K562 (cell line): ENCODE measurements at regions not wholly inside any gene's neighbourhood (a gene's known extent, or its start where the extent isn't known, plus 50 kb on each side); places are given as distances from the start of the nearest gene placed in this dataset.

Experiments used
- ATAC-seq: fragments of 200-7000 bp; cut with Tn5 transposase; 3 replicates; pipeline ENCODE4 v1.9.1; 2020; ENCODE audit warnings: moderate library complexity
- BruUV-seq: library from RNA; stranded (reverse); fragments of 400-500 nt; replicated peaks from 2 replicates; lab custom pipeline; 2021; lab: Mats Ljungman, UMichigan
- CTCF ChIA-PET: fragments of 300-600 bp; formaldehyde crosslinking; extraction: SDS; loops from one replicate; lab custom pipeline; 2021; ENCODE audit warnings: low intra/inter-chr PET ratio; lab: Yijun Ruan, JAX
- POLR2A ChIA-PET: fragments of 300-600, 350-650 bp; sonication (Branson Sonifier 250); formaldehyde crosslinking; extraction: SDS; loops from one replicate; lab custom pipeline; 2021; ENCODE audit warnings: antibody characterized with exemption, inconsistent platforms; lab: Yijun Ruan, JAX
- DNase-seq, 4 experiments: peaks; one replicate each; pipeline versions ENCODE4 v3.0.0 to v3.0.0-alpha.2; 2011 to 2018; ENCODE audit warnings: low spot score in 3 of 4, mixed read lengths in 3 of 4; ENCODE audit errors: extremely low read depth in 1 of 4
- FAIRE-seq: peaks from 2 replicates; lab custom pipeline; 2011; peaks lifted over from hg19 to GRCh38; lab: Jason Lieb, UNC
- H2AFZ ChIP-seq: 2 replicates; pipeline ENCODE4 v1.6.0; 2011; ENCODE audit warnings: low read depth, low read length, control low read depth, inconsistent platforms
- H3K27ac ChIP-seq: fragments of 200-600 bp; 3 replicates; pipeline ENCODE4 v1.8.0; 2011; ENCODE audit warnings: low read depth, mild to moderate bottlenecking, control low read depth, inconsistent platforms, low read length, moderate library complexity, mixed read lengths; ENCODE audit errors: extremely low read depth
- H3K27me3 ChIP-seq, 2 experiments: fragments of 300-600 bp in 1 of 2; 2 replicates in 1 of 2; 3 replicates in 1 of 2; pipeline versions ENCODE4 v1.6.0 to v1.8.0; 2011; ENCODE audit warnings: inconsistent platforms in 2 of 2, low read length in 2 of 2, mild to moderate bottlenecking in 1 of 2, mixed read lengths in 1 of 2, moderate library complexity in 1 of 2; ENCODE audit not compliant: control insufficient read depth in 2 of 2, insufficient read depth in 2 of 2
- H3K36me3 ChIP-seq: fragments of 300-600 bp; 3 replicates; pipeline ENCODE4 v1.8.0; 2011; ENCODE audit warnings: mild to moderate bottlenecking, low read length, inconsistent platforms; ENCODE audit not compliant: control insufficient read depth, insufficient read depth
- H3K4me1 ChIP-seq, 2 experiments: fragments of 200-600 bp in 1 of 2; replicated peaks in 1 of 2; 2 replicates in 1 of 2; 3 replicates in 1 of 2; pipeline versions ENCODE4 v1.5.1 to v1.8.0; 2011; ENCODE audit warnings: inconsistent platforms in 2 of 2, low read length in 2 of 2, mild to moderate bottlenecking in 1 of 2, mixed read lengths in 1 of 2, moderate library complexity in 1 of 2; ENCODE audit not compliant: control insufficient read depth in 2 of 2, insufficient read depth in 2 of 2
- H3K4me2 ChIP-seq: 2 replicates; pipeline ENCODE4 v1.6.1; 2011; ENCODE audit warnings: low read length, control low read depth, inconsistent platforms, mixed read lengths; ENCODE audit not compliant: insufficient read depth
- H3K4me3 ChIP-seq: fragments of 200-600 bp; sonication (generic), shearing (Covaris generic); 2 replicates; pipeline ENCODE4 v1.5.1; 2016; ENCODE audit warnings: control low read depth, inconsistent platforms
- H3K79me2 ChIP-seq: fragments of 200-600 bp; 3 replicates; pipeline ENCODE4 v1.8.0; 2011; ENCODE audit warnings: low read length, inconsistent platforms; ENCODE audit not compliant: control insufficient read depth, insufficient read depth
- H3K9ac ChIP-seq, 2 experiments: 2 replicates each; pipeline versions ENCODE4 v1.6.0 to v1.6.1; 2011; ENCODE audit warnings: low read depth in 2 of 2, low read length in 2 of 2, control low read depth in 1 of 2, inconsistent platforms in 1 of 2, mild to moderate bottlenecking in 1 of 2, mixed read lengths in 1 of 2; ENCODE audit not compliant: insufficient read depth in 1 of 2
- H3K9me1 ChIP-seq: one replicate; pipeline ENCODE4 v1.6.0; 2011; ENCODE audit warnings: inconsistent platforms, mild to moderate bottlenecking, low read length, moderate library complexity; ENCODE audit not compliant: control insufficient read depth, insufficient read depth
- H3K9me3 ChIP-seq: replicated peaks from 2 replicates; pipeline ENCODE4 v1.5.1; 2011; ENCODE audit warnings: low read depth, low read length, inconsistent platforms; ENCODE audit not compliant: control insufficient read depth, insufficient read depth
- H4K20me1 ChIP-seq: replicated peaks from 2 replicates; pipeline ENCODE4 v1.6.1; 2011; ENCODE audit warnings: low read length, inconsistent platforms, mixed read lengths; ENCODE audit not compliant: control insufficient read depth, insufficient read depth
- ATF7 ChIP-seq: fragments of 450-650 bp; IDR thresholded peaks from 2 replicates; pipeline ENCODE4 v1.7.1; 2014; ENCODE audit warnings: mild to moderate bottlenecking, moderate library complexity
- CEBPB ChIP-seq: fragments of 450-650 bp; IDR thresholded peaks from 2 replicates; pipeline ENCODE4 v1.6.1; 2016; ENCODE audit warnings: missing genetic modification characterization, missing compliant biosample characterization
- CEBPG ChIP-seq, 3 experiments: fragments of 200-800 bp in 1 of 3; sonication (Bioruptor generic) in 1 of 3; sonication (generic) in 1 of 3; formaldehyde crosslinking in 1 of 3; IDR thresholded peaks in 2 of 3; conservative IDR thresholded peaks in 1 of 3; 2 replicates each; pipeline versions ENCODE4 v1.6.1 to v1.8.0; 2016 to 2022; ENCODE audit warnings: missing compliant biosample characterization in 2 of 3, missing genetic modification characterization in 2 of 3, mild to moderate bottlenecking in 1 of 3, missing genetic modification reagents in 1 of 3
- DDX20 ChIP-seq: fragments of 450-650 bp; IDR thresholded peaks from 2 replicates; pipeline ENCODE4 v1.6.1; 2016; ENCODE audit warnings: missing genetic modification characterization, low read depth, mild to moderate bottlenecking, missing compliant biosample characterization, moderate library complexity
- DPF2 ChIP-seq: fragments of 450-650 bp; IDR thresholded peaks from 2 replicates; pipeline ENCODE4 v1.6.1; 2016
- FOXP4 ChIP-seq: sonication (generic); formaldehyde crosslinking; IDR thresholded peaks from 2 replicates; pipeline ENCODE4 v1.8.0; 2022; ENCODE audit warnings: mild to moderate bottlenecking, missing genetic modification reagents, borderline replicate concordance
- HNRNPL ChIP-seq: fragments of 200-400 bp; formaldehyde crosslinking; IDR thresholded peaks from 2 replicates; pipeline ENCODE4 v1.6.1; 2017; ENCODE audit warnings: low read depth, mild to moderate bottlenecking, low read length
- MBD1 ChIP-seq: fragments of 250-450 bp; sonication (Bioruptor Pico); IDR thresholded peaks from 2 replicates; pipeline ENCODE4 v1.8.0; 2022; ENCODE audit warnings: inconsistent platforms
- MTA2 ChIP-seq: fragments of 450-650 bp; IDR thresholded peaks from 2 replicates; pipeline ENCODE4 v1.6.1; 2016; ENCODE audit warnings: low read depth
- MYNN ChIP-seq, 2 experiments: sonication (generic); formaldehyde crosslinking in 1 of 2; IDR thresholded peaks; 2 replicates each; pipeline versions ENCODE4 v1.5.0 to v1.6.1; 2016 to 2020; ENCODE audit warnings: antibody characterized with exemption in 1 of 2, missing genetic modification reagents in 1 of 2
- PCBP2 ChIP-seq: fragments of 200-400 bp; formaldehyde crosslinking; IDR thresholded peaks from 2 replicates; pipeline ENCODE4 v1.6.1; 2018; ENCODE audit warnings: low read length, low read depth, mild to moderate bottlenecking, moderate library complexity; ENCODE audit not compliant: poor library complexity, severe bottlenecking
- PTRF ChIP-seq: fragments of 450-650 bp; IDR thresholded peaks from 2 replicates; pipeline ENCODE4 v1.6.1; 2016; ENCODE audit warnings: mild to moderate bottlenecking, missing genetic modification characterization, missing compliant biosample characterization
- RNF2 ChIP-seq: sonication (generic); IDR thresholded peaks from 2 replicates; pipeline ENCODE4 v1.6.1; 2016
- SMAD4 ChIP-seq: fragments of 250-450 bp; sonication (Bioruptor Pico); conservative IDR thresholded peaks from 2 replicates; pipeline ENCODE4 v1.8.0; 2021; ENCODE audit warnings: inconsistent platforms, mild to moderate bottlenecking, moderate library complexity
- SRSF7 ChIP-seq: fragments of 200-400 bp; formaldehyde crosslinking; optimal IDR thresholded peaks from 2 replicates; pipeline ENCODE3; 2017; ENCODE audit warnings: mild to moderate bottlenecking, low read depth, low read length
- U2AF2 ChIP-seq: fragments of 200-400 bp; formaldehyde crosslinking; optimal IDR thresholded peaks from 2 replicates; pipeline ENCODE3; 2017; ENCODE audit warnings: low read depth, mild to moderate bottlenecking, low read length
- ZC3H11A ChIP-seq: IDR thresholded peaks from 2 replicates; pipeline ENCODE4 v1.6.1; 2012; ENCODE audit warnings: low read depth, low read length, improper control_type of control experiment
- ZNF140 ChIP-seq: fragments of 250-450 bp; sonication (Bioruptor Pico); IDR thresholded peaks from 2 replicates; pipeline ENCODE4 v1.8.0; 2021; ENCODE audit warnings: moderate library complexity, mild to moderate bottlenecking, inconsistent platforms
- ZNF384 ChIP-seq: IDR thresholded peaks from 2 replicates; pipeline ENCODE4 v1.6.1; 2012; ENCODE audit warnings: low read depth, low read length, improper control_type of control experiment
- WGBS: fragments of 100-300 bp; shearing (Covaris generic); methylation state at CpG from one replicate; pipeline ENCODE4 v1.1.6; 2016; ENCODE audit warnings: low coverage, mixed read lengths; ENCODE audit not compliant: insufficient coverage; ENCODE audit errors: missing lambda C conversion rate; 5-methylcytosine and 5-hydroxymethylcytosine counted together
- in situ Hi-C: fragments of 300-500 bp; cut with MboI; formaldehyde crosslinking; loops from 4 replicates; pipeline ENCODE4 v1.15.0; 2018; ENCODE audit warnings: inconsistent platforms, mixed read lengths
- intact Hi-C: fragments of 100-400 bp; cut with micrococcal nuclease; formaldehyde crosslinking; loops from 2 replicates; pipeline ENCODE4 v1.14.2; 2022

DNA sequence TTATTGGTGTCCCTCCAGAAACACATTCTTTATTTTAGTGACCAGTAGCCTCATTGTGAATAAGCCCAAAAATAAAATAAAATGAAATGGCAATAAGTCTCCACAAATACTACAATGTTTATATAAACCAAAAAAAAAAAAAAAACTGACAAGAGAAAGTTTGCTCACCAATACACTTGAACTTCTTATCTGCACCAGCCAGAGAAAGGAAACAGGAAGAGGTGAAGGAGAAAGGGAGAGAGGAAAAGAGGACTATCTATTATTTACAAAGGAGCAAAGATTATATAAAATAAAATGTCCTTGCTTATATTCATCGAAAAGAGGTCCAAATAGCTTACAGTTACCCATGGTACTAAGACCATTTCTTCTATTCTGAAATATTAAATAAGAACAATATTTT is 176.4 kb upstream of the CCNG1 start (continued):
- TF ChIP-seq HNRNPL: no peak
- peak; percentile 63; the same call in 1 of the 2 replicates for TF ChIP-seq DPF2
- peak; percentile 36; the same call in 1 of the 2 replicates for TF ChIP-seq ZNF384
- no peak for TF ChIP-seq RNF2
- TF ChIP-seq ZC3H11A: no peak

DNA sequence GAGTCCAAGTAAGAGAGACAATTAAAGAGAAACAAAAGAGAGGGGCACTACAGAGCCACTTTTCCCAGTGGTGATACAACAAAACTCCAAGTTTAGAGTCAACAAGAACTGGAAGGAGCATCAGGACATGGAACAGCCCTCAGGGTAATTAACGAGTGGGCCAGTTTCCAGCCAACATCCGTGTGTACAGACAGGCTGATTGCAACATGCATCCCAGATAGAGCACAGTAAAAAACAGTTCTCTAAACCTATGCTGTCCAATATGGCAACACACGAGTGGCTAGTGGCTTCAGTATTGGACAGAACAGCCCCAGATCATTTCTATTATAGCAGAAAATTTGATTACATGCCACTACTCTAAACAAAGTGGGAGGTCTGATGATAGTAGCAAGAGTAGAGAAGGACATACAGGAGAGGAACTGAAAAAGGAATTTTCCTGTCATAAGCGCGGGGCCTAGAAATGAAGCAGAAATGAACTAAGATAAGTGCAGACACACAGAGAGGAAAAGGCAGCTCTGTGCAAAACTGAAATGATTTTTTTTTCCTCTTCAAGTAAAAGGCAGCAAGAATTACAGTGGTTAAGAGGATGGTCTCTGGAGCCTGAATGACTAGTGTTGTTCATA is 175.6 kb upstream of the CCNG1 start:
- Histone ChIP-seq H3K9me3 (no peaks in the 10 kb centered on the region), H3K79me2 (no peaks in the 10 kb centered on the region), H3K4me3 (no peak overlapping the region), H3K9ac (no peak overlapping the region), H4K20me1 (no peaks in the 10 kb centered on the region), H3K4me1 (no peaks in the 10 kb centered on the region), H3K36me3 (no peaks in the 10 kb centered on the region), H3K9me1 (no peaks in the 10 kb centered on the region), H2AFZ (peak overlapping the region; percentile 54; the same call in 1 of the 2 replicates), H3K4me2 (no peak overlapping the region), H3K27ac (peak overlapping the region; percentile 54; the same call in 1 of the 3 replicates), H3K27me3 (no peaks in the 10 kb centered on the region)
- intact Hi-C loops (no loop called here), in situ Hi-C loops (no loop called here)
- ATAC-seq (peak; percentile 85), DNase-seq (peak in 1 of 4 experiments; percentile 8), FAIRE-seq (peak; percentile 59)
- WGBS: 7% methylated on average over 5 of the region's 5 CpGs
- POLR2A ChIA-PET: no interaction called here
- no TSS peak for BruUV-seq
- CTCF ChIA-PET: no interaction called here
- peak; percentile 90 for TF ChIP-seq CEBPB (tag)
- TF ChIP-seq ATF7: no peak
- TF ChIP-seq SRSF7: no peak
- TF ChIP-seq SMAD4 (CRISPR knock-in tag): 0 out of 2 replicates have a peak, but pooled peaks have one; percentile 15
- TF ChIP-seq U2AF2: no peak
- no peak for TF ChIP-seq CEBPG (CRISPR knock-in tag; IDR thresholded peaks at IDR 0.05)
- TF ChIP-seq CEBPG (tag; conservative IDR thresholded peaks at IDR 0.05 in 1 of 2, IDR thresholded peaks at IDR 0.05 in 1 of 2): peak; percentile 53 to 59
- no peak for TF ChIP-seq ZNF140 (CRISPR knock-in tag)
- no peak for TF ChIP-seq MBD1 (CRISPR knock-in tag)
- no peak for TF ChIP-seq MYNN (IDR thresholded peaks at IDR 0.05)
- TF ChIP-seq MYNN (CRISPR knock-in tag; IDR thresholded peaks at IDR 0.05): no peak
- no peak for TF ChIP-seq DDX20 (tag)
- TF ChIP-seq FOXP4 (CRISPR knock-in tag): no peak
- no peak for TF ChIP-seq MTA2
- TF ChIP-seq PCBP2: no peak
- TF ChIP-seq PTRF (tag): no peak
